ENCODE measurements at regions not wholly inside any gene's neighbourhood (a gene's known extent, or its start where the extent isn't known, plus 50 kb on each side); places are given as distances from the start of the nearest gene placed in this dataset.

- H3K27me3 Mint-ChIP-seq: peaks cover 4% of the 10 kb centered on the region
- H3K27ac Mint-ChIP-seq: no peak overlapping the region
- Histone ChIP-seq H3K4me1 (ENCODE audit: control insufficient read depth, insufficient read depth, low read length, poor library complexity, severe bottlenecking) (no peaks in the 10 kb centered on the region), H3K36me3 (ENCODE audit: control insufficient read depth, insufficient read depth, low read length) (no peaks in the 10 kb centered on the region), H3K27me3 (ENCODE audit: control insufficient read depth, insufficient read depth, low read length) (no peaks in the 10 kb centered on the region), H3K27ac (ENCODE audit: insufficient read depth, low read length, poor library complexity, severe bottlenecking) (no peak overlapping the region), H3K9me3 (ENCODE audit: control insufficient read depth in 2 of 2, low read length in 2 of 2) (no peaks in the 10 kb centered on the region), H3K4me3 (ENCODE audit: low read depth, low read length) (no peak overlapping the region)
- ATAC-seq (ENCODE audit: low read depth in 2 of 2) (no peak), DNase-seq (no peak)
- H3K36me3 Mint-ChIP-seq: no peaks in the 10 kb centered on the region
- no peaks in the 10 kb centered on the region for H3K4me1 Mint-ChIP-seq
- no peak overlapping the region for H3K4me3 Mint-ChIP-seq
- peaks cover 0 to 6% (median 0%) of the 10 kb centered on the region in 7 donors for H3K9me3 Mint-ChIP-seq
Measured at GRCh38 chr6:82840571-82840970, 225.1 kb downstream of the UBE3D start.

DNA sequence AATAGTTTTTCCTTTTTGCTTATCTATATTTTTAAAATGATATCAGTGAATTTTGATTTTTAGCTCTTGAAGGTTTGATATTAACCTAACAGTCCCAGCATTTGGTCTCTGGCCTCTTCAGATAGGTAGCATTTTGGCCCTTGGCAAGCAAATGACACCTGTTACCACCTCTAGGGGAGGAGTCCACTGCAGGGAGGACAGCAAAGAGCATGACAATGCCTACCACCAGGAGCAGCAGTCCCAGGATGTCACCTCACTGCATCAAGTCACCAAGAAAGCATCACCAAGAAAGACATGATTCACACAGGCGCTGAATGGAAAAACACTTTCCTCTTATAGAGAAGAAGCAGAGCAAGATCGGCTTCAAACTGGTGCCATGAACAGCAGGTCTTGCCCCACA, 224.3 kb downstream of the UBE3D start:
- Mint-ChIP-seq H3K27ac (no peak overlapping the region), H3K27me3 (peaks cover 4% of the 10 kb centered on the region), H3K9me3 (peaks cover 0 to 6% (median 0%) of the 10 kb centered on the region in 7 donors), H3K36me3 (no peaks in the 10 kb centered on the region), H3K4me3 (no peak overlapping the region), H3K4me1 (no peaks in the 10 kb centered on the region)
- no peaks in the 10 kb centered on the region for H3K4me1 ChIP-seq (ENCODE audit: control insufficient read depth, insufficient read depth, low read length, poor library complexity, severe bottlenecking)
- no peak for ATAC-seq (ENCODE audit: low read depth in 2 of 2)
- H3K36me3 ChIP-seq (ENCODE audit: control insufficient read depth, insufficient read depth, low read length): no peaks in the 10 kb centered on the region
- no peaks in the 10 kb centered on the region for H3K27me3 ChIP-seq (ENCODE audit: control insufficient read depth, insufficient read depth, low read length)
- H3K27ac ChIP-seq (ENCODE audit: insufficient read depth, low read length, poor library complexity, severe bottlenecking): no peak overlapping the region
- no peak overlapping the region for H3K4me3 ChIP-seq (ENCODE audit: low read depth, low read length)
- DNase-seq: no peak
- H3K9me3 ChIP-seq (ENCODE audit: control insufficient read depth in 2 of 2, low read length in 2 of 2): no peaks in the 10 kb centered on the region
